Neural crest cell (in vitro differentiated cells): ENCODE measurements at regions not wholly inside any gene's neighbourhood (a gene's known extent, or its start where the extent isn't known, plus 50 kb on each side); places are given as distances from the start of the nearest gene placed in this dataset.

Experiments used
- DNase-seq: peaks from one replicate; pipeline ENCODE4 v3.0.0; 2021; ENCODE audit warnings: low read depth, mixed read lengths, low spot score
- H3K27ac Mint-ChIP-seq: one replicate; pipeline ENCODE4 v1.8.0; 2021; ENCODE audit warnings: mild to moderate bottlenecking, mixed read lengths; ENCODE audit not compliant: unreplicated experiment
- H3K27me3 Mint-ChIP-seq: 2 replicates; pipeline ENCODE4 v1.8.0; 2021; ENCODE audit warnings: low read depth, mild to moderate bottlenecking, mixed read lengths
- H3K36me3 Mint-ChIP-seq: 2 replicates; pipeline ENCODE4 v1.8.0; 2021; ENCODE audit warnings: low read depth, mild to moderate bottlenecking, mixed read lengths
- H3K4me1 Mint-ChIP-seq: 2 replicates; pipeline ENCODE4 v1.8.0; 2021; ENCODE audit warnings: mixed read lengths
- H3K4me3 Mint-ChIP-seq: one replicate; pipeline ENCODE4 v1.8.0; 2021; ENCODE audit warnings: mild to moderate bottlenecking, mixed read lengths
- H3K9me3 Mint-ChIP-seq: 2 replicates; pipeline ENCODE4 v1.8.0; 2021; ENCODE audit warnings: mixed read lengths
- CTCF ChIP-seq: fragments of 200-600 bp; sonication (generic); conservative IDR thresholded peaks from 2 replicates; pipeline ENCODE4 v1.5.0; 2021; ENCODE audit warnings: antibody characterized with exemption, mild to moderate bottlenecking

GRCh38 chr1:38263438-38263837, 216.8 kb upstream of the POU3F1 start:
- H3K36me3 Mint-ChIP-seq: no peaks in the 10 kb centered on the region
- no peaks in the 10 kb centered on the region for H3K9me3 Mint-ChIP-seq
- no peak for DNase-seq
- TF ChIP-seq CTCF: no peak
- H3K4me1 Mint-ChIP-seq: no peaks in the 10 kb centered on the region
- H3K4me3 Mint-ChIP-seq: no peak overlapping the region
- H3K27ac Mint-ChIP-seq: no peak overlapping the region
- H3K27me3 Mint-ChIP-seq: peaks cover 42% of the 10 kb centered on the region

- Mint-ChIP-seq H3K4me1 (no peaks in the 10 kb centered on the region), H3K36me3 (no peaks in the 10 kb centered on the region), H3K27me3 (peaks cover 48% of the 10 kb centered on the region), H3K27ac (no peak overlapping the region), H3K9me3 (no peaks in the 10 kb centered on the region), H3K4me3 (no peak overlapping the region)
- DNase-seq: no peak
- no peak for TF ChIP-seq CTCF
These were observed 215.0 kb upstream of the POU3F1 start for GRCh38 chr1:38261574-38261973.

- Mint-ChIP-seq H3K36me3 (no peaks in the 10 kb centered on the region), H3K9me3 (peaks cover 3% of the 10 kb centered on the region), H3K4me3 (no peak overlapping the region), H3K27ac (peak overlapping the region; percentile 24), H3K27me3 (peaks cover 63% of the 10 kb centered on the region), H3K4me1 (no peaks in the 10 kb centered on the region)
- no peak for DNase-seq
- TF ChIP-seq CTCF: no peak
These were observed 211.6 kb upstream of the POU3F1 start for GRCh38 chr1:38258085-38258627.

- Mint-ChIP-seq H3K4me1 (no peaks in the 10 kb centered on the region), H3K36me3 (no peaks in the 10 kb centered on the region), H3K27me3 (peaks cover 70% of the 10 kb centered on the region), H3K27ac (no peak overlapping the region), H3K9me3 (peaks cover 3% of the 10 kb centered on the region), H3K4me3 (no peak overlapping the region)
- TF ChIP-seq CTCF: no peak
- no peak for DNase-seq
These were observed 210.8 kb upstream of the POU3F1 start for GRCh38 chr1:38257374-38257773.

- no peak overlapping the region for H3K4me3 Mint-ChIP-seq
- DNase-seq: no peak
- peaks cover 64% of the 10 kb centered on the region for H3K27me3 Mint-ChIP-seq
- no peaks in the 10 kb centered on the region for H3K4me1 Mint-ChIP-seq
- H3K9me3 Mint-ChIP-seq: peaks cover 3% of the 10 kb centered on the region
- no peaks in the 10 kb centered on the region for H3K36me3 Mint-ChIP-seq
- no peak overlapping the region for H3K27ac Mint-ChIP-seq
- no peak for TF ChIP-seq CTCF
These were observed 209.5 kb upstream of the POU3F1 start for GRCh38 chr1:38256072-38256471.

GRCh38 chr1:38253314-38253713, 206.7 kb upstream of the POU3F1 start:
- Mint-ChIP-seq H3K27ac (no peak overlapping the region), H3K4me1 (peaks cover 16% of the 10 kb centered on the region), H3K36me3 (no peaks in the 10 kb centered on the region), H3K27me3 (peaks cover 81% of the 10 kb centered on the region), H3K4me3 (no peak overlapping the region), H3K9me3 (peaks cover 3% of the 10 kb centered on the region)
- no peak for TF ChIP-seq CTCF
- DNase-seq: no peak
